ENCODE measurements at regions not wholly inside any gene's neighbourhood (a gene's known extent, or its start where the extent isn't known, plus 50 kb on each side); places are given as distances from the start of the nearest gene placed in this dataset.

- ATAC-seq (no peak), FAIRE-seq (peak; percentile 92), DNase-seq (ENCODE audit: low read depth in 1 of 2, low spot score in 1 of 2) (no peak)
- Histone ChIP-seq H3K9me3 (no peaks in the 10 kb centered on the region), H3K4me2 (no peak overlapping the region), H3K4me1 (no peaks in the 10 kb centered on the region), H3K4me3 (no peak overlapping the region), H3K27ac (no peak overlapping the region)
- WGBS (ENCODE audit: missing lambda C conversion rate) = no CpG with 5 or more reads among the region's 1 CpG
- TF ChIP-seq POLR2AphosphoS2 (conservative IDR thresholded peaks at IDR 0.05; ENCODE audit: low read length) = no peak
- no peak for TF ChIP-seq PBX3 (IDR thresholded peaks at IDR 0.05)
- no peak for TF ChIP-seq CEBPB (IDR thresholded peaks at IDR 0.05)
- ChIA-PET CTCF (interaction anchor here (1.2 to 1.6 kb wide), 4 partner anchors 31 to 438 kb away, joined by 3 to 4 read pairs (median 3); no protein-coding TSS in a partner anchor), POLR2A (interaction anchor here (1.0 kb wide), 1 partner anchor 87 kb away, joined by 3 read pairs; the partner anchor contains the start of gene PRPS1)
Observed at GRCh38 chrX:107541244-107541643, 87.1 kb upstream of the PRPS1 start.

GRCh38 chrX:107542040-107542439 lies 86.3 kb upstream of the PRPS1 start:
- POLR2A ChIA-PET = interaction anchor here (0.5 to 1.1 kb wide), 2 partner anchors 86 to 354 kb away, joined by 4 read pairs; partner anchors contain the start of gene PRPS1
- no peak overlapping the region for H3K27ac ChIP-seq
- no peak for TF ChIP-seq HOXB5 (CRISPR knock-in tag; IDR thresholded peaks at IDR 0.05)
- TF ChIP-seq EHMT2 (IDR thresholded peaks at IDR 0.05; ENCODE audit: low read depth) = no peak
- H3K4me3 ChIP-seq = no peak overlapping the region
- ATAC-seq (no peak), FAIRE-seq (no peak), DNase-seq (ENCODE audit: low read depth in 1 of 2, low spot score in 1 of 2) (no peak)
- H3K4me2 ChIP-seq = no peak overlapping the region
- no peaks in the 10 kb centered on the region for H3K9me3 ChIP-seq
- CTCF ChIA-PET = interaction anchor here (0.8 to 1.6 kb wide), 7 partner anchors 15 to 437 kb away, joined by 3 to 4 read pairs (median 3); partner anchors contain the start of gene PRPS1
- no peaks in the 10 kb centered on the region for H3K4me1 ChIP-seq

GRCh38 chrX:107542500-107542899 lies 85.8 kb upstream of the PRPS1 start:
- DNase-seq (ENCODE audit: low read depth in 1 of 2, low spot score in 1 of 2) (peak in 1 of 2 experiments; percentile 18), ATAC-seq (peak in 1 of 2 experiments; percentile 81; a peak in 4 of 6 replicates), FAIRE-seq (no peak)
- H3K4me3 ChIP-seq = no peak overlapping the region
- no peaks in the 10 kb centered on the region for H3K4me1 ChIP-seq
- CTCF ChIA-PET = interaction anchor here (0.8 to 1.6 kb wide), 5 partner anchors 15 to 233 kb away, joined by 3 to 4 read pairs (median 3); partner anchors contain the start of gene PRPS1
- POLR2A ChIA-PET = interaction anchor here (0.5 to 1.1 kb wide), 2 partner anchors 86 to 354 kb away, joined by 4 read pairs; partner anchors contain the start of gene PRPS1
- no peak for TF ChIP-seq SMC3 (IDR thresholded peaks at IDR 0.05)
- TF ChIP-seq EP300 (IDR thresholded peaks at IDR 0.05) = no peak
- TF ChIP-seq E2F6 (IDR thresholded peaks at IDR 0.05; ENCODE audit: borderline replicate concordance, low read depth) = no peak
- no peak for TF ChIP-seq BHLHE40 (IDR thresholded peaks at IDR 0.05; ENCODE audit: low read depth, low read length)
- no peak for TF ChIP-seq FOXS1 (CRISPR knock-in tag; IDR thresholded peaks at IDR 0.05)
- H3K27ac ChIP-seq = no peak overlapping the region
- 13% methylated on average over 2 of the region's 2 CpGs for WGBS (ENCODE audit: missing lambda C conversion rate)
- no peak overlapping the region for H3K4me2 ChIP-seq
- no peaks in the 10 kb centered on the region for H3K9me3 ChIP-seq

GRCh38 chrX:107547621-107548020 lies 80.7 kb upstream of the PRPS1 start:
- Histone ChIP-seq H3K4me2 (no peak overlapping the region), H3K4me1 (no peaks in the 10 kb centered on the region), H3K9me3 (no peaks in the 10 kb centered on the region), H3K27ac (no peak overlapping the region), H3K4me3 (no peak overlapping the region)
- POLR2A ChIA-PET = no interaction called here
- 54% methylated on average over 5 of the region's 7 CpGs for WGBS (ENCODE audit: missing lambda C conversion rate)
- ATAC-seq (no peak), DNase-seq (ENCODE audit: low read depth in 1 of 2, low spot score in 1 of 2) (no peak), FAIRE-seq (no peak)
- TF ChIP-seq REST (IDR thresholded peaks at IDR 0.05) (no peak), CBX2 (IDR thresholded peaks at IDR 0.05; ENCODE audit: borderline replicate concordance, low read depth) (no peak), PBX3 (IDR thresholded peaks at IDR 0.05) (no peak), HMGXB4 (CRISPR knock-in tag; IDR thresholded peaks at IDR 0.05; ENCODE audit: borderline replicate concordance) (no peak), HOXB13 (CRISPR knock-in tag; IDR thresholded peaks at IDR 0.05; ENCODE audit: low read depth) (no peak), USF2 (IDR thresholded peaks at IDR 0.05) (no peak), FOXS1 (CRISPR knock-in tag; IDR thresholded peaks at IDR 0.05) (no peak), RARB (CRISPR knock-in tag; IDR thresholded peaks at IDR 0.05) (no peak), ATOH8 (CRISPR knock-in tag; IDR thresholded peaks at IDR 0.05; ENCODE audit: low read depth) (no peak)
- CTCF ChIA-PET = interaction anchor here (1.0 to 1.9 kb wide), 3 partner anchors 9 to 81 kb away, joined by 3 to 4 read pairs (median 3); no protein-coding TSS in a partner anchor

All from A549 (cell line).